GM12878 (cell line): ENCODE measurements at regions not wholly inside any gene's neighbourhood (a gene's known extent, or its start where the extent isn't known, plus 50 kb on each side); places are given as distances from the start of the nearest gene placed in this dataset.

Experiments
- ZNF592 ChIP-seq: fragments of 450-650 bp; IDR thresholded peaks from 2 replicates; pipeline ENCODE4 v1.6.1; 2017; ENCODE audit warnings: mild to moderate bottlenecking, moderate library complexity
- ZNF622 ChIP-seq: fragments of 450-650 bp; IDR thresholded peaks from 2 replicates; pipeline ENCODE4 v1.6.1; 2017; ENCODE audit warnings: mild to moderate bottlenecking, inconsistent platforms

- no peak for TF ChIP-seq ZNF622
- no peak for TF ChIP-seq ZNF592
Measured at GRCh38 chr2:149670086-149670485, 82.5 kb upstream of the MMADHC start.
